ENCODE measurements at regions not wholly inside any gene's neighbourhood (a gene's known extent, or its start where the extent isn't known, plus 50 kb on each side); places are given as distances from the start of the nearest gene placed in this dataset.

GRCh38 chr5:110323357-110323756, 403.1 kb downstream of the TMEM232 start:
- Histone ChIP-seq H3K79me2 (replicated peaks; ENCODE audit: insufficient read depth) (no peaks in the 10 kb centered on the region), H4K20me1 (replicated peaks; ENCODE audit: insufficient read depth) (no peaks in the 10 kb centered on the region), H3K27me3 (ENCODE audit: insufficient read depth) (no peaks in the 10 kb centered on the region), H3K4me3 (no peak overlapping the region), H3K4me1 (ENCODE audit: insufficient read depth) (no peaks in the 10 kb centered on the region), H3K9me2 (ENCODE audit: insufficient read depth) (no peaks in the 10 kb centered on the region), H3K36me3 (ENCODE audit: insufficient read depth) (no peaks in the 10 kb centered on the region), H3K27ac (ENCODE audit: low read depth) (no peak overlapping the region), H3K4me2 (no peak overlapping the region), H3F3A (replicated peaks; ENCODE audit: low read depth) (no peaks in the 10 kb centered on the region), H2AFZ (no peak overlapping the region)
- H3K27me3 Mint-ChIP-seq (ENCODE audit: insufficient read depth, low read depth, poor library complexity), result no peaks in the 10 kb centered on the region
- no peak for ATAC-seq
- no peak for DNase-seq (ENCODE audit: low spot score)
- H3K27ac Mint-ChIP-seq, result no peak overlapping the region
- TF ChIP-seq POLR2AphosphoS5 (IDR thresholded peaks at IDR 0.05; ENCODE audit: low read depth), result no peak
- TF ChIP-seq REST (IDR thresholded peaks at IDR 0.05; ENCODE audit: unreplicated experiment), result no peak
- TF ChIP-seq ZNF114 (CRISPR knock-in tag; IDR thresholded peaks at IDR 0.05), result no peak
- TF ChIP-seq JUNB (IDR thresholded peaks at IDR 0.05; ENCODE audit: unreplicated experiment), result no peak
- TF ChIP-seq CTCF (conservative IDR thresholded peaks at IDR 0.05; ENCODE audit: low read depth in 2 of 2), result no peak
- no peak for TF ChIP-seq ETS1 (IDR thresholded peaks at IDR 0.05)
- TF ChIP-seq EZH2 (IDR thresholded peaks at IDR 0.05; ENCODE audit: low read depth, unreplicated experiment), result no peak
- no peak for TF ChIP-seq STAT1 (IDR thresholded peaks at IDR 0.05; ENCODE audit: unreplicated experiment)
- no peak for TF ChIP-seq ZNF331 (CRISPR knock-in tag; IDR thresholded peaks at IDR 0.05; ENCODE audit: low read depth)
- no peak for TF ChIP-seq ZNF462 (CRISPR knock-in tag; IDR thresholded peaks at IDR 0.05)
- TF ChIP-seq EZH2phosphoT487 (IDR thresholded peaks at IDR 0.05; ENCODE audit: unreplicated experiment), result no peak
- TF ChIP-seq NANOG (IDR thresholded peaks at IDR 0.05; ENCODE audit: borderline replicate concordance), result no peak
- no peak for TF ChIP-seq CREB1 (CRISPR knock-in tag; IDR thresholded peaks at IDR 0.05; ENCODE audit: low read depth)
- H3K4me1 Mint-ChIP-seq, result no peaks in the 10 kb centered on the region
- no peaks in the 10 kb centered on the region for H3K9me3 Mint-ChIP-seq
- H3K36me3 Mint-ChIP-seq (ENCODE audit: low read depth), result no peaks in the 10 kb centered on the region
- no peak overlapping the region for H3K4me3 Mint-ChIP-seq

Data from GM23338 (cell line).